K562 (cell line): ENCODE measurements at regions not wholly inside any gene's neighbourhood (a gene's known extent, or its start where the extent isn't known, plus 50 kb on each side); places are given as distances from the start of the nearest gene placed in this dataset.

Experiments used
- ATAC-seq: fragments of 200-7000 bp; cut with Tn5 transposase; 3 replicates; pipeline ENCODE4 v1.9.1; 2020; ENCODE audit warnings: moderate library complexity
- BruUV-seq: library from RNA; stranded (reverse); fragments of 400-500 nt; replicated peaks from 2 replicates; lab custom pipeline; 2021; lab: Mats Ljungman, UMichigan
- CTCF ChIA-PET: fragments of 300-600 bp; formaldehyde crosslinking; extraction: SDS; loops from one replicate; lab custom pipeline; 2021; ENCODE audit warnings: low intra/inter-chr PET ratio; lab: Yijun Ruan, JAX
- POLR2A ChIA-PET: fragments of 300-600, 350-650 bp; sonication (Branson Sonifier 250); formaldehyde crosslinking; extraction: SDS; loops from one replicate; lab custom pipeline; 2021; ENCODE audit warnings: antibody characterized with exemption, inconsistent platforms; lab: Yijun Ruan, JAX
- DNase-seq, 4 experiments: peaks; one replicate each; pipeline versions ENCODE4 v3.0.0 to v3.0.0-alpha.2; 2011 to 2018; ENCODE audit warnings: low spot score in 3 of 4, mixed read lengths in 3 of 4; ENCODE audit errors: extremely low read depth in 1 of 4
- FAIRE-seq: peaks from 2 replicates; lab custom pipeline; 2011; peaks lifted over from hg19 to GRCh38; lab: Jason Lieb, UNC
- H2AFZ ChIP-seq: 2 replicates; pipeline ENCODE4 v1.6.0; 2011; ENCODE audit warnings: low read depth, low read length, control low read depth, inconsistent platforms
- H3K27ac ChIP-seq: fragments of 200-600 bp; 3 replicates; pipeline ENCODE4 v1.8.0; 2011; ENCODE audit warnings: low read depth, mild to moderate bottlenecking, control low read depth, inconsistent platforms, low read length, moderate library complexity, mixed read lengths; ENCODE audit errors: extremely low read depth
- H3K27me3 ChIP-seq, 2 experiments: fragments of 300-600 bp in 1 of 2; 2 replicates in 1 of 2; 3 replicates in 1 of 2; pipeline versions ENCODE4 v1.6.0 to v1.8.0; 2011; ENCODE audit warnings: inconsistent platforms in 2 of 2, low read length in 2 of 2, mild to moderate bottlenecking in 1 of 2, mixed read lengths in 1 of 2, moderate library complexity in 1 of 2; ENCODE audit not compliant: control insufficient read depth in 2 of 2, insufficient read depth in 2 of 2
- H3K36me3 ChIP-seq: fragments of 300-600 bp; 3 replicates; pipeline ENCODE4 v1.8.0; 2011; ENCODE audit warnings: mild to moderate bottlenecking, low read length, inconsistent platforms; ENCODE audit not compliant: control insufficient read depth, insufficient read depth
- H3K4me1 ChIP-seq, 2 experiments: fragments of 200-600 bp in 1 of 2; replicated peaks in 1 of 2; 2 replicates in 1 of 2; 3 replicates in 1 of 2; pipeline versions ENCODE4 v1.5.1 to v1.8.0; 2011; ENCODE audit warnings: inconsistent platforms in 2 of 2, low read length in 2 of 2, mild to moderate bottlenecking in 1 of 2, mixed read lengths in 1 of 2, moderate library complexity in 1 of 2; ENCODE audit not compliant: control insufficient read depth in 2 of 2, insufficient read depth in 2 of 2
- H3K4me2 ChIP-seq: 2 replicates; pipeline ENCODE4 v1.6.1; 2011; ENCODE audit warnings: low read length, control low read depth, inconsistent platforms, mixed read lengths; ENCODE audit not compliant: insufficient read depth
- H3K4me3 ChIP-seq: fragments of 200-600 bp; sonication (generic), shearing (Covaris generic); 2 replicates; pipeline ENCODE4 v1.5.1; 2016; ENCODE audit warnings: control low read depth, inconsistent platforms
- H3K79me2 ChIP-seq: fragments of 200-600 bp; 3 replicates; pipeline ENCODE4 v1.8.0; 2011; ENCODE audit warnings: low read length, inconsistent platforms; ENCODE audit not compliant: control insufficient read depth, insufficient read depth
- H3K9ac ChIP-seq, 2 experiments: 2 replicates each; pipeline versions ENCODE4 v1.6.0 to v1.6.1; 2011; ENCODE audit warnings: low read depth in 2 of 2, low read length in 2 of 2, control low read depth in 1 of 2, inconsistent platforms in 1 of 2, mild to moderate bottlenecking in 1 of 2, mixed read lengths in 1 of 2; ENCODE audit not compliant: insufficient read depth in 1 of 2
- H3K9me1 ChIP-seq: one replicate; pipeline ENCODE4 v1.6.0; 2011; ENCODE audit warnings: inconsistent platforms, mild to moderate bottlenecking, low read length, moderate library complexity; ENCODE audit not compliant: control insufficient read depth, insufficient read depth
- H3K9me3 ChIP-seq: replicated peaks from 2 replicates; pipeline ENCODE4 v1.5.1; 2011; ENCODE audit warnings: low read depth, low read length, inconsistent platforms; ENCODE audit not compliant: control insufficient read depth, insufficient read depth
- H4K20me1 ChIP-seq: replicated peaks from 2 replicates; pipeline ENCODE4 v1.6.1; 2011; ENCODE audit warnings: low read length, inconsistent platforms, mixed read lengths; ENCODE audit not compliant: control insufficient read depth, insufficient read depth
- ETV1 ChIP-seq: fragments of 450-650 bp; conservative IDR thresholded peaks from 2 replicates; pipeline ENCODE4 v1.6.1; 2016; ENCODE audit warnings: missing genetic modification characterization, control low read depth, low read depth, missing compliant biosample characterization
- KAT8 ChIP-seq: fragments of 450-650 bp; IDR thresholded peaks from 2 replicates; pipeline ENCODE4 v1.6.1; 2016; ENCODE audit warnings: low read depth, mild to moderate bottlenecking
- POLR2B ChIP-seq: fragments of 450-650 bp; IDR thresholded peaks from 2 replicates; pipeline ENCODE4 v1.6.1; 2018; ENCODE audit warnings: low read depth; ENCODE audit not compliant: partially characterized antibody
- RBM25 ChIP-seq: fragments of 200-400 bp; formaldehyde crosslinking; IDR thresholded peaks from 2 replicates; pipeline ENCODE4 v1.6.1; 2018; ENCODE audit warnings: low read length, low read depth, moderate library complexity; ENCODE audit not compliant: severe bottlenecking
- ZNF184 ChIP-seq: sonication (generic); formaldehyde crosslinking; IDR thresholded peaks from 2 replicates; pipeline ENCODE4 v1.5.0; 2020; ENCODE audit warnings: missing genetic modification reagents
- WGBS: fragments of 100-300 bp; shearing (Covaris generic); methylation state at CpG from one replicate; pipeline ENCODE4 v1.1.6; 2016; ENCODE audit warnings: low coverage, mixed read lengths; ENCODE audit not compliant: insufficient coverage; ENCODE audit errors: missing lambda C conversion rate; 5-methylcytosine and 5-hydroxymethylcytosine counted together
- in situ Hi-C: fragments of 300-500 bp; cut with MboI; formaldehyde crosslinking; loops from 4 replicates; pipeline ENCODE4 v1.15.0; 2018; ENCODE audit warnings: inconsistent platforms, mixed read lengths
- intact Hi-C: fragments of 100-400 bp; cut with micrococcal nuclease; formaldehyde crosslinking; loops from 2 replicates; pipeline ENCODE4 v1.14.2; 2022
- TF ChIP-seq, protein P1 (sequence below), 3 experiments: IDR thresholded peaks in 2 of 3; conservative IDR thresholded peaks in 1 of 3; 2 replicates each; pipeline ENCODE4 v1.5.1; 2011 to 2012; ENCODE audit warnings: low read length in 3 of 3, mild to moderate bottlenecking in 3 of 3, control low read depth in 2 of 3, improper control_type of control experiment in 1 of 3, inconsistent platforms in 1 of 3, low read depth in 1 of 3, mixed read lengths in 1 of 3, moderate library complexity in 1 of 3; ENCODE audit not compliant: insufficient read depth in 2 of 3
- TF ChIP-seq, protein P2 (sequence below): fragments of 250-450 bp; sonication (Bioruptor Pico); IDR thresholded peaks from 2 replicates; pipeline ENCODE4 v1.8.0; 2022; ENCODE audit warnings: moderate library complexity, mild to moderate bottlenecking, inconsistent platforms

DNA sequence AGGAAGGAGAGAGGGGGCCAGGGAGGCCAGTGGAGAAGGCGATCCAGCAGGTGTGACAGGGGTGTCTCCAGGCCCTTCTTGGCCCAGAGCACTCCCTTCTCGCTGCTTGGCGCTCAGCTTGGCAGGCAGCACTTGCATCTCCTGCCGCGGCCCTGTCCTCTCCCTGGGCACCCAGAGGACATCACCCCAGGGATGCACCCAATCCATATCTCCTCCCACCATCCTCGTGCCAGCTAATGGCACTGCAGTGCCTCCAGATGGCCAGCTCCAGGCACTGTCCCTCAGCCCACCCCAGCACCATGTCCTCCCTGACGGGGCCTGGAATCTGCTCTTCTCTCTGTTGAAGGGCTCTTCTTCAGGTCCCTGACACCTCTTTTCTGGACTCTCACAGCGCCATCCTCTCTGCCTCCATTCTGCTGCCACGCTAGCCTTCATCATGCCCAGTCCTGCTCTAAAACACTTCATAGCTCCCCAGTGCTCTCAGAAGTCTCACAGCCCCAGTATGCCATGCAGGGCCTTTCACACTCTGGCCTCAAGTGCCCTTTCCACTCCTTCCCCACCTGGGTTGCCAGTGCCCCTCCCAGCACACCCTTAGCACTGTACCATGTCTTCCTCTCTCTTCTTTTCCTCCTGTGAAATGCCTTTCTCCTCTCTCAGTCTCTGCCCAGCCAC lies 106.8 kb upstream of the SLC6A11 start:
- H3K4me2 ChIP-seq, result no peak overlapping the region
- no peak for TF ChIP-seq KAT8
- TF ChIP-seq, protein P1, sequence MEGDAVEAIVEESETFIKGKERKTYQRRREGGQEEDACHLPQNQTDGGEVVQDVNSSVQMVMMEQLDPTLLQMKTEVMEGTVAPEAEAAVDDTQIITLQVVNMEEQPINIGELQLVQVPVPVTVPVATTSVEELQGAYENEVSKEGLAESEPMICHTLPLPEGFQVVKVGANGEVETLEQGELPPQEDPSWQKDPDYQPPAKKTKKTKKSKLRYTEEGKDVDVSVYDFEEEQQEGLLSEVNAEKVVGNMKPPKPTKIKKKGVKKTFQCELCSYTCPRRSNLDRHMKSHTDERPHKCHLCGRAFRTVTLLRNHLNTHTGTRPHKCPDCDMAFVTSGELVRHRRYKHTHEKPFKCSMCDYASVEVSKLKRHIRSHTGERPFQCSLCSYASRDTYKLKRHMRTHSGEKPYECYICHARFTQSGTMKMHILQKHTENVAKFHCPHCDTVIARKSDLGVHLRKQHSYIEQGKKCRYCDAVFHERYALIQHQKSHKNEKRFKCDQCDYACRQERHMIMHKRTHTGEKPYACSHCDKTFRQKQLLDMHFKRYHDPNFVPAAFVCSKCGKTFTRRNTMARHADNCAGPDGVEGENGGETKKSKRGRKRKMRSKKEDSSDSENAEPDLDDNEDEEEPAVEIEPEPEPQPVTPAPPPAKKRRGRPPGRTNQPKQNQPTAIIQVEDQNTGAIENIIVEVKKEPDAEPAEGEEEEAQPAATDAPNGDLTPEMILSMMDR (IDR thresholded peaks at IDR 0.05 in 2 of 3, conservative IDR thresholded peaks at IDR 0.05 in 1 of 3; ENCODE audit: insufficient read depth in 2 of 3, low read depth in 1 of 3, low read length in 3 of 3), result 0 out of 6 replicates have a peak, but pooled peaks of 1 of the 3 experiments have one; percentile 5
- H3K4me1 ChIP-seq, result no peaks in the 10 kb centered on the region
- no peaks in the 10 kb centered on the region for H3K9me3 ChIP-seq
- no TSS peak for BruUV-seq
- H3K79me2 ChIP-seq, result no peaks in the 10 kb centered on the region
- FAIRE-seq, result no peak
- intact Hi-C loops (no loop called here), in situ Hi-C loops (no loop called here)
- H3K36me3 ChIP-seq, result no peaks in the 10 kb centered on the region
- peaks cover 2 to 25% of the 10 kb centered on the region in 2 experiments; a peak in 3 of 5 replicates for H3K27me3 ChIP-seq
- no peaks in the 10 kb centered on the region for H3K9me1 ChIP-seq
- ATAC-seq, result peak; percentile 59; the same call in 1 of the 3 replicates
- DNase-seq, result no peak
- peaks cover 7% of the 10 kb centered on the region for H4K20me1 ChIP-seq
- H3K9ac ChIP-seq, result no peak overlapping the region
- H2AFZ ChIP-seq, result no peak overlapping the region
- H3K27ac ChIP-seq, result no peak overlapping the region
- no peak overlapping the region for H3K4me3 ChIP-seq
- ChIA-PET CTCF (no interaction called here), POLR2A (no interaction called here)
- WGBS, result 0% methylated on average over 9 of the region's 9 CpGs

DNA sequence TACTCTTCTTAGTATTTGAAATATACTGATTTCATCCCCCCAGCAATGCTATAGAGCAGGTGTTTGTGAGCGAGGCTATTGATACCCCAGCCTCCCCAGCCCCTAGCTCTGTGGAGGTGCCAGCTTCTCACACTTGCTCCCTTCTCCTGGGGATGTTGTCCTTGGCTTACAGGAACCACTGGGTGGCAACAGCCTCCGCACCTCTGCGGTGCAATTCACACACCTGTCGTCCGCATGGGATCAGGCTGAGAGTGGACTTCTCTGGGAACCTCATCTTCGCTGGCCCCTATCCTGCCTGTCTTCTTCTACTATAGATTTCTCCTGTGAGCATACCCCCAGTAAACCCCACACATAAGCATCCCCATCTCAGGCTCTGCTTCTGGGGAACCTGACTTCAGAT lies 103.9 kb upstream of the SLC6A11 start:
- intact Hi-C loops (no loop called here), in situ Hi-C loops (no loop called here)
- DNase-seq (no peak), FAIRE-seq (no peak), ATAC-seq (no peak)
- no peak overlapping the region for H2AFZ ChIP-seq
- H3K4me1 ChIP-seq, result no peaks in the 10 kb centered on the region
- H3K4me2 ChIP-seq, result no peak overlapping the region
- no peaks in the 10 kb centered on the region for H3K79me2 ChIP-seq
- peaks cover 2 to 19% of the 10 kb centered on the region in 2 experiments; a peak in 3 of 5 replicates for H3K27me3 ChIP-seq
- H3K36me3 ChIP-seq, result no peaks in the 10 kb centered on the region
- no peak overlapping the region for H3K27ac ChIP-seq
- TF ChIP-seq ZNF184 (no peak), ETV1 (tag) (no peak), RBM25 (no peak), POLR2B (no peak)
- TF ChIP-seq, protein P2, sequence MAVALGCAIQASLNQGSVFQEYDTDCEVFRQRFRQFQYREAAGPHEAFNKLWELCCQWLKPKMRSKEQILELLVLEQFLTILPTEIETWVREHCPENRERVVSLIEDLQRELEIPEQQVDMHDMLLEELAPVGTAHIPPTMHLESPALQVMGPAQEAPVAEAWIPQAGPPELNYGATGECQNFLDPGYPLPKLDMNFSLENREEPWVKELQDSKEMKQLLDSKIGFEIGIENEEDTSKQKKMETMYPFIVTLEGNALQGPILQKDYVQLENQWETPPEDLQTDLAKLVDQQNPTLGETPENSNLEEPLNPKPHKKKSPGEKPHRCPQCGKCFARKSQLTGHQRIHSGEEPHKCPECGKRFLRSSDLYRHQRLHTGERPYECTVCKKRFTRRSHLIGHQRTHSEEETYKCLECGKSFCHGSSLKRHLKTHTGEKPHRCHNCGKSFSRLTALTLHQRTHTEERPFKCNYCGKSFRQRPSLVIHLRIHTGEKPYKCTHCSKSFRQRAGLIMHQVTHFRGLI (CRISPR knock-in tag), result no peak
- no peaks in the 10 kb centered on the region for H3K9me3 ChIP-seq
- no TSS peak for BruUV-seq
- 0% methylated on average over 6 of the region's 6 CpGs for WGBS
- H3K9ac ChIP-seq, result no peak overlapping the region
- no peak overlapping the region for H3K4me3 ChIP-seq
- POLR2A ChIA-PET, result no interaction called here
- H3K9me1 ChIP-seq, result no peaks in the 10 kb centered on the region
- H4K20me1 ChIP-seq, result no peaks in the 10 kb centered on the region; the same call in none of the 2 replicates
- CTCF ChIA-PET, result no interaction called here
